COR-L47 (cell line): ENCODE measurements at regions not wholly inside any gene's neighbourhood (a gene's known extent, or its start where the extent isn't known, plus 50 kb on each side); places are given as distances from the start of the nearest gene placed in this dataset.
"Not testable (repeated sequence)": the region's sequence is repeated elsewhere in the genome, so short reads cannot be mapped to it uniquely, and the experiment has no call there.

Source experiments
- DNase-seq: peaks from one replicate; lab custom pipeline; 2025; lab: John Stamatoyannopoulos, UW

- not testable (repeated sequence) for DNase-seq
Observed at GRCh38 chr2:195072806-195073205, 584.2 kb upstream of the SLC39A10 start.

DNA sequence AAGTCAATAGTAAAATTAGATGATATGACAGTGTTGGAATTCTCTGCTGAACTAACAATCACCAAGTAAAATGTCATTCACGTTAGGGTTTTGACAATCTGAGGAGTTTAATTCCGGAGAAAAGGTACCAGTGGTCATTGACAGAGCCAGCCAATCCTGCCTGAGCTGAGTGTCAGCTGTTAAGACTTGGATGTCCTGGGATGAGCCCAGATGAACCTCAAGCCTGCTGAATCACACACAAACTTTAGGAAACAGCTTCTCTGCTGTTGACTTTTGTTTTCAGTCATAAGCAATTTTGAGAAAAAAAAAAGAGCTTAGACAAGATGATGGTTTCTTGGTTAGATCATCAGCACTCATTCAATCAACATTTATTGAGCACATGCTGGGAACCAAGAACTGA is 600.0 kb upstream of the SLC39A10 start:
- DNase-seq: no peak

DNA sequence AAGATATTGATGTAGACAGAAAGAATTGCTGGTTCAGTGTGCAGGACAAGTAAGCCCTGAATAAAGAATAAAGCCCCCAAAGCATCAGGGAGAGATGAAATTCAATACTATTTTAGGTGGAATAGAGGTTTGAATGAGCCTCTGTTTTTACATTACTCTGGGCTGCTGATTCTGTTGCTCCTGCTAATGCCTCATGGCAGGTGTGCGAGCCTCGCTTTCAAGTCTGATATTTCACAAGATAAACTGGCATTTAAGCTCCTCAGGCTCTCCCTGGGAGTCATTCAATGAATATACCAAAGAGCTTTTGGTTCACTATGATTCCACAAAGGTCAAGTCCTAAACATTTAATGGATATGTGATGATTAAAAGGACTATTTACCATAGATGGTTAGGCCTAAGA is 601.0 kb upstream of the SLC39A10 start:
- DNase-seq: no peak

DNA sequence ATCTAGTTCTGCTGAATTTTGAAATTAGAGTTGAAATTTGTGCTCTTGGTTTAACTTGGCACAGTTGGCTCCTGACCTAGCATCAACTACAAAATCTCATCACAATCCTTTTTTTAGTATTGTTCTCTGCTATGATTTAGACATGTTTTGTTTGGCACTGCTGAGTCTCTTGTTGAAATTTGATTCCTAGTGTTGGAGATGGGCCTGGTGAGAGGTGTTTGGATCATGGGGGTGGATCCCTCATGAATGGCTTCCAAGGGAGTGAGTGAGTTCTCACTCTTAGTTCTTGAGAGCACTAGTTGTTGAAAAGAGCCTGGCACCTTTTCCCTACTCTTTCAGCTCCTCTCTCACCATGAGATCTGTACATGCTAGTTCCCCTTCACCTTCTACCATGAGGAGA is 605.6 kb upstream of the SLC39A10 start:
- DNase-seq: no peak

GRCh38 chr2:195049372-195050031 is 607.5 kb upstream of the SLC39A10 start:
- no peak for DNase-seq

DNA sequence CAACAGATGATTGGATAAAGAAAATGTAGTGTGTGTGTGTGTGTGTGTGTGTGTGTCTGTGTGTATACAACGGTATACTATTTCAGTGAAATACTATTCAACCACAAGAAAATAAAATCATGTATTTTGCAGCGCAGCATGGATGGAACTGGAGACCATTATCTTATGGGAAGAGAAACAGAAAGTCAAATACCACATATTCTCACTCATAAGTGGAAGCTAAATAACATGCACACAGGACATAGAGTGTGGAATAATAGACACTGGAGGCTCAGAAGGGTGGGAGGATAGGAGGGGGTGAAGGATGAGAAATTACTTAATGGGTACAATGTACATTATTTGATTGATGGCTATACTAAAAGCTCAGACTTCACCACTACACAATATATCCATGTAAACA is 609.1 kb upstream of the SLC39A10 start:
- DNase-seq: no peak

DNA sequence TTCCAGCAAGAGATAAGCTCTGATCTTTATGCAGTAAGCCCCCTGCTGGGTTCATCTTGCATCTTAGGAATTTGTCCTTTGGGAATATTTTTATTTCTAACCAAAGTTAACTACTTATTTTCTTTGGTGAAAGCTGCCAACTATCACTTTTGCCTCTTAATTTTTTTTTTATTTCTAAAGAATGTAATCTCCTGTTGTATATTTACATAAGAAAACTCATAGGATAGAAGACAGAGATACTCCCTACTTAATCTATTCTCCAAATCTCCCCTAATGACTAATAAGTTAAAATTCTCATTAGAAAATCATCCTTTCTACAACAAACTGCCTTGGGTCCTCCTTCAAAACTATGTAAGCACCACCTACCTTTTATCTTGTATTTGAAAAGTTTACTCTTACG is 612.2 kb upstream of the SLC39A10 start:
- DNase-seq: no peak

- DNase-seq: no peak
Observed at GRCh38 chr2:195038153-195038552, 618.9 kb upstream of the SLC39A10 start.

GRCh38 chr2:195037045-195037444 is 620.0 kb upstream of the SLC39A10 start:
- DNase-seq: no peak

DNA sequence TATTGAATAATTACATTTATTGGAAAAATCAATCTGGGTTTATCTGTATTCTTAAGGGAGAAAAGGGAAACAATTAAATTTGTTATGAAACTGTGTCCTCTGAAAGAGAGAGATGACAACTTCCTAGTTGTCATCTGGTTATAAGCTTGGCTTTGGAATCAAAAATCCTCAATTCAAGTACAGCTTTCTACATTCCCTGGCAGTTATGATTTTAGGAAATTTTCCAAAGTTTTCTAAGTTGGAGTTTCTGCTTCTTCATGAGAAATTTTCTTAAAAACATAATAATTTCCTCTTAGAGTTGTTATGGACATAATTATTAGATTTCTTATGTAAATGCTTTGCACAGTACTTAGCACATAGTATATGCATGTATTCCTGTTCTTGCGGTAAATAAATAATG is 625.6 kb upstream of the SLC39A10 start:
- no peak for DNase-seq

- no peak for DNase-seq
Observed at GRCh38 chr2:195029804-195030654, 627.0 kb upstream of the SLC39A10 start.

- DNase-seq: no peak
Observed at GRCh38 chr2:195027947-195028346, 629.1 kb upstream of the SLC39A10 start.

GRCh38 chr2:195026261-195026660 is 630.8 kb upstream of the SLC39A10 start:
- no peak for DNase-seq

GRCh38 chr2:195022508-195022830 is 634.6 kb upstream of the SLC39A10 start:
- DNase-seq: no peak

DNA sequence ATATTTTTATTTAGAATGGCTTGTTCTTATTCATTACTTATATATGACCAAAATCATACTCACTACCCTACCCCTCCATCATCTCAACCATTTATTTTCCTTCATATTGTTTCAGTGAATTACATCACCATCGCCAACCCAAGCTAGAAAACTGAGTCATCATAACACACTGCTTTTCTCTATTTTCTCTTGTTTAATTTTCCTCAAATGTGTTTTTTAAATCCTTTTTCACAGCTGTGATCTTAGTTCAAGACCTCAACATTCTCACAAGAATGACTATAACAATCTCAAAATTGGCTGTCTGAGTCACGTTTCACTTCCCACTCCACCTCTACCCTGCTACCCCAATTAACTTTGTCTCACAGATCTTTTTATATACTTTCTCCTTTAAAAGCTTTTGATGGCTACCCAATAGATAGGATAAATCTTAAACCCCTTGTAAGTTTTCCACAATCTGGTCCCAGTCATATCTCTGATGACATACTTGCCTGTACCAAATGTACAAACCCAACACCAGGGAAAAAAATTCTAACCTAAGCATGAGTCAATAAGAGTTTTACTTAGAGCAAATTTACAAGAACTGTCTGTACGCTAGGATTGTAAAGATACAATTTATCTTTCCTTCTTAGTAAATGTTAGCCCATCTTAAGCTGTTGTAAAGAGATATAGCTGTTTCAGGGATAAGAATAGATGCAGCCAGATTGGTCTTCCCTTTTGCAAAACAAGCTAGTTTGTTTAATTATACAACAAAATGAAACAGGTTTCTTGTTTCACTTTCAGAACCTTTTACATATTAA is 635.1 kb upstream of the SLC39A10 start:
- DNase-seq: no peak

DNA sequence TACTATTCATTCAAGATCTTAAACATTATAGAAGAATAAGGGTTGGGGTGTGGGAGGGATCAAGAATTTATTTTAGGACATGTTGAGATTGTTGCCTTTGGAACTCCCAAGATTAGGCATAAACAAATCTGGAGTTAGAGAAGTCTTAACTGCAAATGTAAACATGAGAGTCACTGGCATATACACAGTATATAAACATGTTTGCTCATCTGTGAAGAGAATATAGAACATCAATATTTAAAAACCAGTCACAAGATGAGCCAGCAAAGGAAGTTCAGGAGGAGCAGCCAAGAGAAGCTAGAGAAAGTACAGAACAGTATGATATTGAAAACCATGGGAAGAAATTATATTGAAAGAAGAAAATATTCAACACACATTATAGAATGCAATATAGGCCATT is 638.6 kb upstream of the SLC39A10 start:
- no peak for DNase-seq

DNA sequence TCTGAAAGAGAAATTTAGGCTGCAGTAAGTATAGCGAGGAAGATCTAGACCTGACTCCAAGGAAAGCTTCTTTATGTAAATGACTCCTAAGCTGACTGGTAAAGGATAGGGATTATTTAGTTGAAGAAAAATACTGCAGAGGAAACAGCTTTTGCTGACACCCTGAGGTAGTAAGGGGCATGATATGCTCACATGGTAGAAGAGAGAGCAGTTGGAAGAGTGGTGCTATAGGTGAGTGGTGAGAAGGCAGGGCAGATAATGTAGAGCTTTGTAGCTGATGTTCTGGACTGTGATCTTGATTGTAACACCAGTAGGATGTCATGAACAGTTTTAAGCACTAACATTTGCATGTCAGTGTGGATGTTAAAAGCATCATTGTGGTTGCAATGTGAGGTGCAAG is 639.1 kb upstream of the SLC39A10 start:
- DNase-seq: no peak

DNA sequence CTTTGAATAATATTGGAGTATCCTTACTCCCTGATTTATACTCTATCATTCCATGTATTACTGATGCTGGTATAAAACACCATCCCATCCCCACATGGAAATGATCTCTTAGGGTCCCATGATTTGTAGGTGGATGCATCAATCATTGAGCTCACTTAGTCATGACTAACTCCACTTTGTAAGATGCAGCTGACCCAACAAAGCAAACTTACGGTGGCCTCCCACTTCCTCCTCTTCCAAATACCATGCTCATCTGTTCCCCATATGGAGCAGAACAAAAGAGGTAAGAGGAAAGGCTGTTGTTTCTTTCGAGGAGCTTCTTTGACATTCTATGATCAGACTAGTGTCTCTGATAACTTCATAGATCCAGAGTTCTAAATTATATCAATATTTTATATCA is 640.2 kb upstream of the SLC39A10 start:
- no peak for DNase-seq

GRCh38 chr2:195009202-195009601 is 647.8 kb upstream of the SLC39A10 start:
- no peak for DNase-seq

DNA sequence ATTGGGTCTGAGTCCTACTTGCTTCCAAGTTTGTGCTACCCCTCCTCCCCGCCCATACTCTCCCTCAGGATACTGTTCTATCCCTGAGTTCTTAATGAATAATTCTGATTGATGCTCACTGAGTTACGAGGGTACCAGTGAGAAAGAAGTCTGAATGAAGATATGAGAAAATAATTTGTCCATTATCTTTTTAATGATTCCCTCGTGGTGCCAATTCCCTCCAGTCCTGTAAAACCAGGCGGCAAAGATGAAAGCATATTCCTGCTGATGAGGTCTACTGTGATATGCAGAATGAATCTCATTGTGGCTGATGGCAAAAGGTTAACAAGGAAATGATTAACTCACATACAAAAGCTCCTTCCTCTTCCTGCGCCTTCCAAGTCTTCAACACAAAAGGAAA is 650.2 kb upstream of the SLC39A10 start:
- DNase-seq: no peak

DNA sequence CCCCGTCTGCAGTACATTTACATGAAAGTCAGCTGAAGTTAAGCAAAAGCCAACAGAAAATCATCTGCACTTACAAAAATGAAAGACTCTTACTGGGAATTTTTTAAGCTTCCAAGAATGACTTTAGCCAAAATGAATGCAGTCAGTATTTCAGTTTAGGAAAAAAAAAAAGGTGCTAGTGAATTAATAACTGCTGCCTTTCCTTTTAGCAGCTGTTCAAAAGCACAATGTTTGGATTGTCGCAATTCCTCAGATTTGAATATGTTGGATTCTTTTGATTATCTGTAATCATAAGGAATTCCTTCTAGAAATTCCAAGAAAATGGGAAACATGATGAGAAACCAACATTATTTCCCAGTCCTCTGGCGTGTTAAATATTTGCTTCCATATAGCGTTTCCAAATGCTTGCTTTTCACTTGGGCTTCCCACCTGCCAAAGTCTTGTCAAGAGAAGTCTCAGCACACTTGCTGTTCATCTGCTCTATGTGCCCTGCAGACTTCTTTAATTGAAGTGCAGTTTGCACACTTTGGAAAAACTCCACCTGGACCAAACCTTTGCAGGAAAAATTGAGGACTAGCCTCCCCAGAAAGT is 653.0 kb upstream of the SLC39A10 start:
- no peak for DNase-seq

DNA sequence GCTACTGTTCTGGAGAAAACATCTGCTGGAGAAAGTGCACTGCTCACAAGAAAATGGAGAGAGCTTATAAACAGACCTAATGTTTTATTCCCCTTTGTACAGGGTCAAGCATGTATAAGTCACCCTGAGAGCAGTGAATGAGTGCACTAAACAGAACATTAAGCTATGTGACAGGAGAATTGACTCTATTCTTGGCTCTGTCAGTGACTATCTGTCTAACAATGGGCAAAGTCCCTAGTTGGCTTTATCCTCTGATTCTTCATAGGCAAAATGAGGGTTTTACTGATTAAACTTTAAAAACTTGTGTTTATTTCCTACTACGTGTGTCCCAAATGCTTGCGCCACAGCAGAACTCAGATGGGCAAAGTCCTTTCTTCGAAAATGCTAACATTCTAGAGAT is 655.1 kb upstream of the SLC39A10 start:
- DNase-seq: no peak

DNA sequence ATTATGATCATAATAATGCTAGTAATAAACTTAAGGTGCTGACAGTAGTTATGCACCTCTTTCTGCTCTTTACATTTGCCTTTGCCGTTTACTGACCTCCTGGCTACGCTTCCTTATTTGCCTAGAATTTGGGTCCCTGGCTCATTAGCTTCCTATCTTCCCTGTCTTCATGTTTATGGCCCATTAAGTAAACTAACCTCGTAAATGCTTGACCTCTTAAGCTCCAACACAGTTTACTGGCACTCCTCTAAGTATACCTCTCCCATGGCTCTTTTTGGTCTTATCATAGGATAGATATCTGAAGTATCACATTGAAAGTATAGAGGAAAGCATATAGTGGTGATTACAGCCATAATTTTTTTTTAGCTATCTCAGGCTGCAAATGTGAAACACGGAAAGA is 657.3 kb upstream of the SLC39A10 start:
- DNase-seq: no peak
